ENCODE measurements at regions not wholly inside any gene's neighbourhood (a gene's known extent, or its start where the extent isn't known, plus 50 kb on each side); places are given as distances from the start of the nearest gene placed in this dataset.

DNA sequence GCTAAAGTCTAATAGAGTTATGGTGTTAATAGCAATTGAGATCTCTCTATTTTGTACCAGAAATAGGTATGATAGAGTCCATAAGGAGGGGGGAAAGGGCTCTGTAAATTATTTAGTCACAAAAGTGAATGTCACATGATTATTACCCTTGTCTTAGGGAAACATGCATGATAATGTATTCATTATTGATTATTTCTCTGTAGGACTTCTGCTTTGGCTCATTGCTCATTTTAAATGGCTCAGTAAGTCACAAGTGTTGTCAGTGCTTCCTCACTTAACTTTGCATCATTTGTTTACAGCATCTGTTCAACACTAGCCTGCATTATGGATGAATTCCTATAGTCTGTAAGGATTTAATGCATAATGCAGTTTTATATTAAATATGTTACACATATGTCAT lies 788.8 kb upstream of the EDIL3 start:
- TF ChIP-seq ZNF133 (CRISPR knock-in tag; IDR thresholded peaks at IDR 0.05) (no peak), EP400 (IDR thresholded peaks at IDR 0.05) (no peak), CBFB (CRISPR knock-in tag; IDR thresholded peaks at IDR 0.05) (no peak), KDM1A (IDR thresholded peaks at IDR 0.05) (no peak)
- TF ChIP-seq, protein P1, sequence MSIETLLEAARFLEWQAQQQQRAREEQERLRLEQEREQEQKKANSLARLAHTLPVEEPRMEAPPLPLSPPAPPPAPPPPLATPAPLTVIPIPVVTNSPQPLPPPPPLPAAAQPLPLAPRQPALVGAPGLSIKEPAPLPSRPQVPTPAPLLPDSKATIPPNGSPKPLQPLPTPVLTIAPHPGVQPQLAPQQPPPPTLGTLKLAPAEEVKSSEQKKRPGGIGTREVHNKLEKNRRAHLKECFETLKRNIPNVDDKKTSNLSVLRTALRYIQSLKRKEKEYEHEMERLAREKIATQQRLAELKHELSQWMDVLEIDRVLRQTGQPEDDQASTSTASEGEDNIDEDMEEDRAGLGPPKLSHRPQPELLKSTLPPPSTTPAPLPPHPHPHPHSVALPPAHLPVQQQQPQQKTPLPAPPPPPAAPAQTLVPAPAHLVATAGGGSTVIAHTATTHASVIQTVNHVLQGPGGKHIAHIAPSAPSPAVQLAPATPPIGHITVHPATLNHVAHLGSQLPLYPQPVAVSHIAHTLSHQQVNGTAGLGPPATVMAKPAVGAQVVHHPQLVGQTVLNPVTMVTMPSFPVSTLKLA (conservative IDR thresholded peaks at IDR 0.05) = no peak
